ENCODE measurements at regions not wholly inside any gene's neighbourhood (a gene's known extent, or its start where the extent isn't known, plus 50 kb on each side); places are given as distances from the start of the nearest gene placed in this dataset.
"Not testable (repeated sequence)": the region's sequence is repeated elsewhere in the genome, so short reads cannot be mapped to it uniquely, and the experiment has no call there.

DNA sequence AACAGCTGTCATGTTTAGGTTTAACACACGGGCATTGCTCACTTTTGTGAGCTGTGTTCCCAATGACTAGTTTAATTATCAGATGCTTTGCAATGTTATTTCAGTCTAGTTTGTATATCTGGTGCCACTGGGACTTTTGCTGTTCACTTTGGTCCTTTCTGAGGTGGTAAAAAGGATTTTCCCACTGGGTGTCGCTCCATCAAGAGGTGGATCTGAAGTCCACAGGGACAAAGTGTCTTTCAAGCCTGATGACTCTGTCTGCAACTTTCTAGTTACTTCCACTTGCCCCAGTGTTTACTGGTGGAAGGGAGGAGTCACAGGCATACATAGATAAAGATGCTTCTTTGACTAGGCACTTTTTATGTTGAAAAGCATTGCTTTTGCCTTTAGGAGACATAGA, 242.2 kb downstream of the HGF start:
- DNase-seq = no peak

DNA sequence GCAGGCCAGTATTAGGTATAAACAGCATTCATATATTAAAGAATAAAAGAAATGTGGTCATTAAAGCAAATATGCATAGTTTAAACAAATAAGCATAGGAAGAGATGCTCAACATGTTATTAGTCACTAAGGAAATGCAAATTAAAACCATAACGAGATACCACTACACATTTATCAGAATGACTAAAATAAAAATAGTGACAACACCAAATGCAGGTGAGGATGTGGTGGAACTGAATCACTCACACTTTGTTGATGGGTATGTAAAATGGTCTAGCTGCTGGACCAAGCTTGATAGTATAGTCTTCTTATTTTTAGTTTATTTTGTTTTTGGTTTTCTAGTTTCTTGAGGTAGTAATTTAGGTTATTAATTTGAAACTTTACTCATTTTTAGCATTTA, 242.9 kb downstream of the HGF start:
- no peak for DNase-seq

DNA sequence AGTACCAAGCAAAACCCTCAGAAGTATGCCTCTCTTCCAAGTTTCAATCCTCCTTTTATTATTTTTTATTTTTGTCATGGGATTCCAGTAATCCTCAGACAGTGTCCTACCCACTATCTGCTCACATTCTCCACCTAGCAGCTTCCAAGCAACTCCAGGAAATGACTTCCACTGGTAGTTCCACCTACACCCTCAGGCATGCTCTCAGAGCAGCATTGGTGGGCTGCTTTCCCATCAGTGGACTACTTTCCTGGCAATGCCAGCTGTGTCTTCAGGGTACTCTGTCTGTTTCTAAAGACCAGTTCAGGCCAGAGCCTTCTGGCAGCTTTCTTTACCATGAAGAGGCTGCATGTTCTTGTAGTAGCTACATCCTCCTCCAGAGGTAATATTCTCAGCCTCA, 244.0 kb downstream of the HGF start:
- no peak for DNase-seq

DNA sequence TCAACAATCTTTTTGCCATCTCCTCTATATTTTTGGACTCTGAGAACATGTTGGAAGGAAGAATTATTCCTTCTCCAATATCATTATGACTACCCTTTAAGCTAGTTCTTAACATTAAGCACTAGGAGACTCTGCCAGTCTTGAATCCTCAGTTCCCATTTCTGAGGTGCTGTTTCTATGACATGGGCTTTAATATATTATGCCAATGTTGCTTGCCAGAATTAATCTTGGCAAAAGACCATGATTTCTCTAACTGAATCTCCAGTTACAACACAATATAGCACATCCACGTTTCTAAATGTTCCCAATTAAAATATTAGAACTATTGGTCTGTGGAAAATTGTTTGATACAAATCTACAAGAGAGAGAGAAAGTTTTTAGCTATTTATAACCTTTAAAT, 250.0 kb downstream of the HGF start:
- DNase-seq = no peak

DNA sequence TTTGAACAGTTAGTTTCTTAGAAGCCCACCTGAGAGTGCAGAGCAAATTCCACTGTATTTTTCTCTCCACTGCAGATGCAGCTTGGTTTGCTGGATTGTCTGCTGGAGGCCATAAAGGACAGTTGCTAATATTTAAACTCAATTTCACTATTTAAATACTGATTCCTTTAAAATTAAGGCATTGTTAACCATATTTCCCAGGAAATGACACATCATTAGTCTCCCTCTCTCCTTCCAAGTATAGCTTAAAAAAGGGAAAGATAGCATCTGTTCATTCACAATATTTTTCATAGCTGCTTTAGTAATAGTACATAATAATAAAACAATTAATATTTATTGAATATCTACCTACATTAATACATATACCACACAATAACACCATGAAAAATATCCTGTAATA, 252.9 kb downstream of the HGF start:
- DNase-seq = no peak

DNA sequence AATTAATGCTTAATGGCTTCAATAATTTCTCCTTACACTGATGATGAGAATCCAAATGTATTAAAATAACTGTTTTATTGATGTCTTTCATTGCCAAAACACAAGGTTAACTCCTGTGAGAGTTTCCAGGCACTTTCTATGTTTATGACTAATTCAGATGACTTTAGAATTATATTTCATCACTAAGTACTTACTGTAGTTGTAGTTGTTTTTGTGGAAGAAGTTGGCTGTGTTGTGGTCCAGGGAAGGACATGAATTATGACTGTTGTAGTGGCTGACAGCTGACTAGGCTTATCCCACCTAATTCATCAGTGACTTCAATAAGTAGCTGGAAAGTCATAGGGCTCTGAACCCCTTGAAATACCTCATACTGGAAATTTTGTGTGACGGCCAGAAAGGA, 254.8 kb downstream of the HGF start:
- DNase-seq = no peak

DNA sequence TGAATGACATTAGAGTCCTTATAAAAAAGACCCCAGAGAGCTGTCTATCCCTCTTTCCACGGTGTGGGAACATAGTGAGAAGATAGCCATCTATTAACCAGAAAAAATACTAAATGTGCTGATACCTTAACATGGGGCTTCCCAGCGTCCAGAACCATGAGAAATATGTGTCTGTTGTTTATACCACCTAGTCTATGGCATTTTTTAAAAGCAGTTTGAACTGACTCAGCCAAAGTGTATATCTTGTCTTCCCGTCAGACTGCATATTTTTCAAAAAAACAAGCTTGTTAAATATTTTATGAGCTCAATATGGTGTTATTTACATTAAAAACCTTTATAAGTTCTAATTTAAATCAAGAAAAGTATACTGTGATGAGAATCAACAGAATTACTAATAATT, 255.3 kb downstream of the HGF start:
- DNase-seq = no peak

DNA sequence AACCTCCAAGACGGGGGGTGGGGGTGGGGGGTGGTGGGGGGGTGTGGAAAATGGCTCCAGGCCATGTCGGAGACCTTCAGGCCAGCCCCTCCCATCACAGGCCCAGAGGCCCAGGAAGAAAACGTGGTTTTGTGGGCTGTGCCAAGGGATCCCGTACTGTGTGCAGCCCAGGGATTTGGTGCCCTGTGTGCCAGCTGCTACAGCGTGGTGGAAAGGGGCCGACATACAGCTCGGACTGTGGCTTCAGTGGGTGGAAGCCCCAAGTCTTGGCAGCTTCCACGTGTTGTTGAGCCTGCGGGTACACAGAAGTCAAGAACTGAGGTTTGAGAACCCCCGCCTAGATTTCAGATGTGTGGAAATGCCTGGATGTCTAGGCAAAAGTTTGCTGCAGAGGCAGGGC, 259.7 kb downstream of the HGF start:
- DNase-seq = no peak

DNA sequence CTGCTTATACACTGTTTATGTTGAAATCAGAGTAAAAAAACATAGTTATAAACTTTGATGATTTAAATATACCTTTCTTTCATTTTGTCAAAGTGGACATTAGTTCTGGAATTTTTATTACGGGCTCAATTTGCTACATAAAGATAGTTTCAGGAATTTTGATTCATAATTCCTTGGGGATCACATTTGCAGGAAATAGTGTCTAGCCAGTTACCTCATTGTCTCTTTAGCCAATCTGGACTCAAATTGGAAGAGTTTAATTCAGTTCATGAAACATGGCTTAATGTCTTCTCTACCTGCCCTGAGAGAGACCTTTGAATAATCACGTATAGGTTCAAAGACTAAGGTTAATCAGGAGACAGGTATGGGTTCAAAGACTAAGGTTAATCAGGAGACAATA, 262.6 kb downstream of the HGF start:
- no peak for DNase-seq

DNA sequence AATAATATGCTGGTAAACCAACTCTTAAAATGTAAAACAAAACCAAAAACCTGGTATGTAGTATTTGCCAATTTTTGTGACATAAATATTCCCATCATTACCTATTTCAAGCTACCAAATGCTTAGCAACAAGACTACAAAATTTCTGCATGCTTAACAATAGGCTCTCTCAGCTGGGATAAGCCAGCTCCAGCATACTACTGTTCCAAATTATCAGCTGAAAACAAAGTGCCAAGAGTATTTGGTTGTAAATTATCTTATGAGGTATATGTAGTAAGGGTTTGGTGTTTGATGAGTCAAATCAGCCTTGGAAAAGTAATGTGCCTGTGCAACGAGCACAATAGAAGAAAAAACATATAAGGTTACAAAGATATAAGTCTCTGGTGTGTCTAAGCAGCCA, 263.2 kb downstream of the HGF start:
- DNase-seq = no peak

DNA sequence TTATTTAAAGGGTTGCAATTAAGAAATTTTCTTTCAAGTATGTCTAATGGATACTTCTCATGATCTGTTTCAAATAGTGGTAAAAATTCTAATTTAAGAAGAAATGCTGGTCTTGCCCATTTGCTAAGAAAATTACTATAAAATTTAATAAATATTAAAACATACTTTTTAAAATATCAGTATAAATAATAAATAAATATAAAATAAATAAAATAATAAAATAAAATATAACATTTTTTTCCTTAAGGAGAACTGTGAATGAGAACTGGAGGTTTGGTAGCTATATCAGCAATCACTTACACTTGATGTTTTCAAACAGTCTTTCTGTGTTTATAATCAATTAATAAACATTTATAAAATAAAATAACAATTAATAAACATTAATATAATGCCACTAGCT, 266.1 kb downstream of the HGF start:
- no peak for DNase-seq

DNA sequence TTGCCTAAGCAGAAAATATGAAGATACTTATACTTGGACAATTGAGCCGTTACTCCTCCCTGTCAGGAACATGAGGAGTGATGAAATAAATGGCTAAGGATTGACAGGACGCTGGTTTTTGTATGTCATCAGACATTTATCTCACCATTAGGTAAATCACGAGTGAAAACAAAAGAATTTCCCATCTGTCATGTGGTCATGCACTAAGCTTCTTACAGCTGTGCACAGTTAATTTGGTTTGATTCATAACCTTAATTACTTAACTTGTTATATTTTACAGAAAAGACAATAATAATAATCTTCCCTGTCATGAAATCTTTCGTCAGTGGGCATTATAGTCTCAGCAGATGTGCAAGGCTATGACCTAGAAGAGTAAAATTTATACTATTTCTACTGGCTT, 266.5 kb downstream of the HGF start:
- no peak for DNase-seq

DNA sequence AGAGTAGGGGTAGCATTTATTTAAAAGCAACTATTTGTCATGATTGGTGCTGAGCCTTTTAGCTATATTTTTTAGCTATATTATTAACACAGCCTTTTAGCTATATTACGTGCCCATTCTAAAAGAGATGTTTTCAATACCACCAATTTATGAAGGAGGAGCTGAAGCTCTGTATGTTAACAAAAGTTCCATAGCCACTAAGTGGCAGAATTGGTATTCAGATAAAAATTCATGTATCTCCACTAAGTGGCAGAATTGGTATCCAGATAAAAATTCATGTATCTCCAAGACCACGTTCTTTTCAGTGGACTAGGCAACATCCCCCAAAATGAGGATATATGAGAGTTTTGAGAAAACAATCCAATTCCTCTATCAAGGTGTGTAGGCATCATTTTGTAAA, 268.6 kb downstream of the HGF start:
- no peak for DNase-seq

DNA sequence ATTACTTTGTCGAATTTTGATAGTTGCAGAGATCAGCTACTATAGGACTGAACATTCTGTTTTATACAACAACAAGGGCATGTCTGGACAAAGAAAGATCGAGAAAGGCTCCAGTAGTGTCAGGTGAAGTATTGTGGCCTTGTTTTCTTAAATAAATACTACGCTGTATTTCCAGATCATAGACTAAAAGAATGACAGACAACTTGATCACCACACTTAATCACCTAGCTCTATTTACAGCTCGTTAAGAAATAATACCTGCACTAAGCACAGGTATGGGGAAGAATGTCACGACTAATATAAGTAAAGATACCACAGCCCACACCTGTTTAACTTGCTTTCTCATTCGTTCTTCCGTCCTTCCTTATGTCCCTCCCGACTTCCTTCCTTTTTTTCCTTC, 269.2 kb downstream of the HGF start:
- no peak for DNase-seq

DNA sequence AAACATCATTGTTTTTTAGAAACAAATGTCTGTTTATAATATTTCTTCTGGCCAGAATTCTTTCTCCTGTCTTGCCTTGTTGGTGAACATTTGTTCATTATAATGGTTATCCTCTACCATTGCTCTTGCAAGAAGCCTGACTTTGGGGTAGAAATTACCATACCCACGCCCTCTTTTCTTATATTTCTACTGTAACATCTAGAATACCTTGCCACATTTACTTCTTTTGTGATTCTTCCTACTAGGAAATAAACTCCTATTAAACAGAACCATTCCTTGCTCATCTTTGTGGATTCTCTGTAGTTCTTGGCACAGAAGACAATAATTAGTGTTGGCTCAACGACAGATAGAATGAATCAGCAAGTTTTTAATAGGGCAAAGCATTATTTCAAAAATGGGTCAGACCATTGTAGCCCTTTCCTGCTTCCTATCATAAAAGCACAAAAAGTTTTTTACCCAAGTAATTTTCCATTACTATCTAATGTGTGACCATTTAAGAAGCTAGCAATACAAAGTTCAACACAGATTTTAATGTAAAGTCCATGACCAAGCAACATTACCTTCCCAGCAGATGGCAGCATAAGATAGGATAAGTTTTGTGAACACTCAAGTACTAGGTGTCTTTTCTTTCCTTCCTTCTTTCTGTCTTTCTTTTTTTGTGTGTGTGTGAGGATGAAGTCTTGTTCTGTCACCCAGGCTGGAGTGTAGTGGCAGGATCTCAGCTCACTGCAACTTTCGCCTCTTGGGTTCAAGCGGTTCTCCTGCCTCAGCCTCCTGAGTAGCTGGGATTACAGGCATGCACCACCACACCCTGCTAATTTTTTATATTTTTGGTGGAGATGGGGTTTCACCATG, 270.4 kb downstream of the HGF start:
- DNase-seq = peak; percentile 36

DNA sequence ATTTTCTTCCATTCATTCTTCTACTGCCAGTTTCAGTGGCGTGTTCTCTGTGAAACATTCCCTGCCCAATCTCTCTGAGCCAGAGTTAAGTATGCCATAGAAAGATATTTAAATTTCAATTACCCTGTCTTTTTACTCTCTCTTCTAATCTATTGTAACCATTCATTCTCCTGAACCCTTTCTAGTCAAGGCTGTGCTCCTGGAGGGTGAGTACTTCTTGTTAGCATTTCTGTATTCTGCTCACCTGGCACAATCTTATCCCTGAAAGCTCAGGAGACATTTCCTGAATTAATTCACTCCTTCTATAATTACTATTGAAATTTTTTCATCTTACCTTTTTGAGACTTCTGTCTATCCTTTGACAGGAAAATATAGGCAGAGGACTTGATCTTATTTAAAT, 271.7 kb downstream of the HGF start:
- no peak for DNase-seq

DNA sequence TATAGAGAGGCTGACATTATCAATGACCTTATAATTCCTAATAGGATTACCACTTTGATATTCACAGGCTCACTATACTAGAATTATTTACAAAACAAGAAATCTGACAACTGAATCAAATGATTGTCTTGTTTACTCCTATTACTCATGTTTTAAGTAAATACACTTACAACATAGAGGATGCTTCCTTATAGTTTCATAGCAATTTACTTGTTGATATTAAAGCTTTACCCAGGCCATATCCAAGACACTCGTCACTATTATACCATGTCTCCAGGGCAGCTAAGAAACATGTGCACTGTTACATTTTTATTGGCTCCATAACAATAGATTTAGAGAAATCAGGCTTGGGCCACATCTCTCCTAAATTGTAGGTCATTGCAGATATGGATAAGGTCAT, 276.9 kb downstream of the HGF start:
- DNase-seq = no peak

DNA sequence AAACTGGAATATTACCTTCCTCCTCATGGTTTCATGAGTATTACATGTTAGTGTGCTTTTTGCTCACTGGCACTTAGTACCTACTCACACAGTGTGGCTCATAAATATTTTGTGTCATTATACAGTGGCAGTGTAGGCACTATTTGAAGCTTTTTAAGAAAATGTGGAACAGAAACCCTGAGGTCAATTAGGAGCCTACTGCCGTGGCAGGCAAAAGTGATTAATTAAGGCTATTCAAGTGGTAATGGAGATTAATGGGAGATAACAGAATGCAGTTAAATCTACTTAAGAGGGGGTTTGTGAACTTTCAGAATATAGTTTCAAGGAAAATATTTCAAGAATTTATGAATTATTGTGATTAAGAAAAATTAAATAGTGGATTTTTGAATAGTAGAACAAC, 277.6 kb downstream of the HGF start:
- no peak for DNase-seq

DNA sequence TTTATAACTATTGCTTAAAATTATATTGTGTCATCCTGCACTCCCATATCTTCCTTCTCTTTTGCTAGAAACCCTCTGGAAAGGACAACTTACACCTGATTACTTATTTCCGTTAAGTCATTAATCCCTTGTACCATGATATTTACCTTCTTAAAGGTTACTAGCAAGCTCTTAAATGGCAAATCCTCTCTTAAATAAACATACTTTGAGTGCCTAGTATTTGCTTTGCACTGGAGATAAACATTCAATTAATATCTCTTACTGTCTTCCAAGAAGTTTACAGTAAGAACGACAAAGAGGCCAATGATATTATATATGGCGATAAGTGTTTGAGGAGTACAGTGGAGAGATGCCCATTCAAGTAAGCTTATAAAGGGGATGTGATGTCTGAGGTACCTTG, 278.3 kb downstream of the HGF start:
- DNase-seq = no peak

DNA sequence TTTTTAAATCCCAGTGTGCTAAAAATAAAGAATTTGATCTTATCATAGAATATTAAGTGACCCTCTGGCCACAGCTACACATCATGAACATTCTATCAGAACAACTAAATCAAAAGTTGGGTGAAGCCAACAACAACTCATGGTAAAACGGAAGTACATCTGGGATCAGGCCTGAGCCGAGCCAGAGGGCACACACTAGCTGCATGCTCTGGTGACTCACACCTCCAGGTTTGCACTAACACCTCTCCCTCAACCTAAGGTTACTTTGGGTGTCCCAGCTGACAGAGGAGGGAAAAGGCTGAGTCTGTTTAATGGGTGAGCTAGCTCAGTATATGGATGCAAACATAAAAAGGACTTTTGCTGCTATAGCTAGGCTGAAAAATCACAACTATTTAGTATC, 281.6 kb downstream of the HGF start:
- DNase-seq = no peak

DNA sequence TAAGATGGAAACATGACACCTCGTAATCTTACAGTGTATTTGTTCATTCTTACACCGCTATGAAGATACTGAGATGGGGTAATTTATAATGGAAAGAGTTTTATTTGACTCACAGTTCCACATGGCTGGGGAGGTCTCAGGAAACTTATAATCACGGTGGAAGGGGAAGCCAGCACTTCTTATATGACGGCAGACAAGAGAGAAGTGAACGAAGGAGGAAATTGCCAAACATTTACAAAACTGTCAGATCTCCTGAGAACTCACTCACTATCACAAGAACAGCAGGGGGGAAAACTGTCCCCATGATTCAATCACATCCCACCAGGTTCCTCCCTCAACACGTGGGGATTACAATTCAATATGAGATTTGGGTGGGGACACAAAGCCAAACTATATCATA, 282.3 kb downstream of the HGF start:
- DNase-seq = no peak

DNA sequence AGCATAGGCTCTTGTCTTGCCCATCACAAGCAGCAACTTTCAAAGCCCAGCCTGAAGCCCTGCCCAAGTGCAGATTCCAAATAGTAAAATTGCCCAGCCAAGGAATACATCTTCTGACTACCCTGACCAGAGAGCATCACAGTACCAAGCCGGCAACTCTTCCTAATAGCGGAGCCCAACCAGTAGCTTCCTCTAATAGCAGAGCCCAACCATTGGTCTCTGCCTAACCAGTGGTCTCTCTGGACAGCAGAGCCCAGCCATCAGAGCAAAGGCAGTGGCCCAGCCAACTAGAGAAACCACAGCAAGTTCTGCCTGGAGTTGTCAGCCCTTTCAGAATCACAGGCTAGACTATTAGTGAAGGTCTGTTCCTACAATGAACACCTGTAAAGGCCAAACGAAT, 285.6 kb downstream of the HGF start:
- no peak for DNase-seq

DNA sequence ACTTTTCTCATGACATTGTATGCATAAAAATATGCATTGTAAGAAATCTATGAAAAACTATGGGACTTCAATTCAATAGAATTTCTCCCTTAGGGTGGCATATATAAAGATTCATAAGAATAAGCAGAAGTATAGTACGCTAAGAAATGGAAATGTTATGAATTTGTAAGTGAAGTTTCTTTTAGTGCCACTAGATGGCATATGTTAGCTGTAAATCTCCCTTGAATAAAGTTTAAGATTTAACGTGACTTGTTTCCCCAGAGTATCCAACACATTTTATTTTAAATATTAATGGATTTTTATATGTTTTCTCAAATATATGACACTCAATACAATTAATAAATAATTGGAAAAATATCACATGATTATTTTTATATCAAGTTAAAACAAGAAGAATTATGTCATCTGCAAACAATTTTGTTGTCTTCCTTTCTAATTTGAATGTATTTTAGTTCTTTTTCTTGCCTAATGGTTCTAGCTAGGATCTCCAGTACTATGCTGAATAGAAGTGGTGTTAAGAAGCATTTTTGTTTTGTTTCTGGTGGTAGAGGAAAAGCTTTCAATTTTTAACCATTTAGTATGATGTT, 287.2 kb downstream of the HGF start:
- peak; percentile 0 for DNase-seq

DNA sequence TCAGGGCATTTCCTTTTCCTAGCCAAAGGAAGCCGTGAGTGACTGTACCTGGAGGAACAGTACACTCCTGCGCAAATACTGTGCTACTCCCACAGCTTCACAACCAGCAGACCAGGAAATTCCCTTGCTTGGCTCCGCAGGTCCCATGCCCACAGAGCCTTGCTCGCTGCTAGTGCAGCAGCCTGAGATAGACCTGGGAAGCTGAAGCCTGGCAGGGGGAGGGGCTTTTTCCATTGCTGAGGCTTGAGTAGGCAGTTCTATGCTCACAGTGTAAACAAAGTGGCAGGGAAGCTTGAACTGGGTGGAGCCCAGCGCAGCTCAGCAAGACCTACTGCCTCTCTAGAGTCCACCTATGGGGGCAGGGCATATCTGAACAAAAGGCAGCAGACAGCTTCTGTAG, 291.2 kb downstream of the HGF start:
- DNase-seq = no peak

DNA sequence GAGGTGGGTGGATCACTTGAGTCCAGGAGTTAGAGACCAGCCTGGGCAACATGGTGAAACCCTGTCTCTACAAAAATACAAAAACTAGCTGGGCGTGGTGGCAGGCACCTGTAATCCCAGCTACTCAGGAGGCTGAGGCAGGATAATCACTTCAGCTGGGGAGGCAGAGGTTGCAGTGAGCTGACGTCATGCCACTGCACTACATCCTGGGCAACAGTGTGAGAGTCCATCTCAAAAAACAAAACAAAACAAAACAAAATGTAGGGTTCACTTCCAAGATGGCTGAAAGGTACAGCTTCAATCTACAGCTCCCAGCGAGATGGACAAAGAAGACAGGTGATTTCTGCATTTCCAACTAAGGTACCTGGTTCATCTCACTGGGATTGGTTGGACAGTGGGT, 291.6 kb downstream of the HGF start:
- not testable (repeated sequence) for DNase-seq

Measured in activated CD4-positive, alpha-beta T cell treated with anti-CD3 and anti-CD28 coated beads, Interleukin-10, Interleukin-2, amounts not matched to agents 100 ng/mL and 50 ng/mL, durations not matched to agents 16 hours and 8 hours (primary cell).